IPS DF 19.7 (cell line): ENCODE measurements at regions not wholly inside any gene's neighbourhood (a gene's known extent, or its start where the extent isn't known, plus 50 kb on each side); places are given as distances from the start of the nearest gene placed in this dataset.

Experiments used
- DNase-seq: peaks from one replicate; pipeline ENCODE4 v3.0.0-alpha.2; 2013; ENCODE audit warnings: low read depth, low spot score

DNA sequence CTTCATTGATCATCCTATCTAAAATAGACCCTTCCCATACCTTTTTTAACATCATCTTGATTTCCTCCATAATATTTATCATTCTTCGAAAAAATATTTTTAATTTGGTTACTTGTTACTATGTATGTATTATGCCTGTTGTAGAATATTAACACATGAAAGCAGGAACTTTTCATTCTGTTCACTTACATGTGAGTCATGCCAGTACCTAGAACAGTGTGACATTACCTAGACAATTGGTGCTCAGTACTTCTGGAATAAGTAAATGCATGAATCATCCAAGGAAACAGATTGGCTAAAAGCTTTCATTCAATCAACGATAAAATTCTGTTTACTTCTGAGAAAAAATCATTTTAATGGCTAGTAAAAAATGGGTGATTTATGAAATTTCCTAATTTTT, 76.4 kb downstream of the CXXC4 start:
- no peak for DNase-seq

DNA sequence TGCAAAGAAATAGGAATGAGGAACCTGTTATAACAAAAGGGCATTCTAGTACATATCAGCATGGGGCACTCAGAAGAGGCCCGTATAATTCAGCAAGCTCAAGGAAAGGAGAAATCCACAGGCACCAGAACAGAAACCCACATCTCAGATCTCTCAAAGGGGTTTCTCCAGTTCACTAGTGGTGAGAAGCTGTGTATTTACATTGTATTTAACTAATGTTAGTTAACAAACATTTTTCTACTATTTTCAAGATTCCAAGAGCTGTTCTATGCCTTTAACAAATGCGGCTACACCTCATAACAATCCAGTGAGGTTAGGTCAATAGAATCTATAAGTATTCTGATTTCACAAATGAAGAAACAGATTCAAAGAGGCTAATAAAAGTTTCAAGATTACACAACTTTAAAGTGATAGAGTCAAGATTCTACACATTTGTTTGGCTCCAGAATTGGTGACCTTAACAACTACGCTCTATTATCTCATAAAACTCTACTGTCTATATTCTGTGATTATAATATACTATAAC, 77.3 kb downstream of the CXXC4 start:
- no peak for DNase-seq

DNA sequence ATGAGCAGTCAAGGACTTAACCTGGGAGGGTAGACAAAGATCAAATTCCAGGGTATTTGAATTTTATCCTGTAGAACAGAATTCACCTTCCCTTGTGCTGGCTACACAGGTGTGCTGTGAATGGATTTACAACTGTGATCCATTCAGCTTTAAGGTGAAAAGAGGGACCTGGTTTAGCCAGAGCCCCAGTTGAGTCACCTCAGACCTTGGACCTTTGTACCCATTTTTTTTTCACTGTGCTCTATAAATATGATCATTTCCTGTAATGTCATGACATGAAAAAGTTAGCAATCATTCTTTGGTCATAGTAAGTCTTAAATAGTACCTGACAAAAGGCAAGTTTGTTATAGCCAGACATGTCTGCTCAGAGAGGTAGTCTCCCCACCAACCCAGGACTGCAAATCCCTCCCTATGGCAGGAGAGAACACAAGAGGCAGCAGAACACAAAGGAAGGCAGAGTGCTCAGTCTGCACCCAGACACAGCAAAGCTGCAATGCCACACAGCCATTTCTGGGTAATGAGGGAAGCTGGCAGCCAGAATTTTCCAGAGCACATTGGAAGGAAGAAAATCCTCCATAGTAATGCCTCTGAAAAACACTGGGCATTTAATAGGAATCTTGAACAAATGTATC, 77.9 kb downstream of the CXXC4 start:
- DNase-seq = no peak

DNA sequence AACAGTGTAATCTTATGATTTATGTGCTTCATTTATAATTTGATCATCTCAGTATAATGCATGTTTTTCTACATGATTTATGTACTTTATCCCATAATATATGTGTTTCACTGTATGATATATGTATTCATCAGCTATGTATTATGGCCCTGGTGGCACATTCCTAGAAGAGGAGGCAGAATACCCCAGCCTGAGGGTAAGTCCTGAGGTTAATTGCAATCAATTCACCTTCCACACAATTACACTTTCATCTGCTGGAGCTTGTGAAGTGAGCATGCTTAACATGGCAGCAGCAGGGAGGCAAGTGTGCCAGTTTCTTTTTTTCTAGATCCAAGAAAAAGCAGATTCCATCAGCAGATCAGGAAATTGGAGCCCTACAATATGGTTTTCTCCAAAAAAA, 81.2 kb downstream of the CXXC4 start:
- no peak for DNase-seq

DNA sequence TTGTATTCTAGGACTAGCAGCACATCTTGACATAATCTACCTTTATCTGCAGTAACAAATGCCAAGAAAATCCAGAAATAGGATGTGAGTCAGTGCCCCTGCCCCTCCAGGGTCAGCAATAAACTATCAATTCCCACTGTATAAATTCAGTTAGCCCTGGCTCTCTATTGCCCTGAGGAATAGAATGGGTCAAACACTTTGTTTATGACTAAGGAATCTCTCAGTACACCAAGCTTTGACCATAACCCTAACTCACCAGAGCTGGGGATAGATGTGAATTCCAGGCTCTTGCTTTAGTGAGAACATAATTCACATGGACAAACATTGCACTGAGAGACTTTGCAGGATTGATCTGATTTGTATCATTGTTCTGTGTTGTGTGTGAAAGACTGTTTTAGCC, 82.3 kb downstream of the CXXC4 start:
- DNase-seq = no peak

DNA sequence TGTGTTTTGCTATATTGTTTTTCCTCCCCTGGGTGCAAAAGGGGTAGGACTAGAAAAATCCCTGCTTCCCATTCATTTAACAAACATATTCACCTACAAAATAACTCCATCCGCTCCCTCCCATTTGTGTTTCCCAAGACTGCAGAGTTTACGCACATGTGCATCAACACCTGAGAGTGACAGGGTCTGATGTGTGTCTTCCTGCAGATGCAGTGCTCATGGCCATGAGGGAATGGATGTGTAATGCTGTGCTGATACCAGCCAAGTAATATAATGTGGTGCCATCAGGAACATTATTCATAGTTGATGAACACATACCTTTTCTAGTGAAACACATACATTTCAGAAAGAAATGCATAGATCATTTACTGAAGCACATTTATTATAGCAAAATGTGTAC, 83.2 kb downstream of the CXXC4 start:
- DNase-seq = no peak

DNA sequence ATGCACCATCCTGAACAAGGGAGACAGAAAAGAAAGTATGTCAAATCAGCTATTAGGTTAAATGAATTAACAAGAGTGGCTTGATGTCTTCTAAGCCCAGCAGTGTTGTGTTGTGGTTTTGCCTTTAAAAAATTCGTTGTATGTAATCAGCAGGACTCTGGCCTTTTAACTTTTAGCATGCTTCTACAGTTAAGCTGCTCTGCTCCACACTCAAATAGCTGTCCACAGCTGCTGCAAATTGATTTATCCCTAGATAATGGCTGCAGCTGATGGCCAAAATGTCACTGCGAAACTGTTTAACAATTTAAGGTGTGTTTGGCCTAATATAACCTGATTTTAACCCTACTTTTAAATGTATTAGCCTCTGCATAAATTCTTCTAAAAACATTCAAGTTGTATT, 85.8 kb downstream of the CXXC4 start:
- DNase-seq = no peak

DNA sequence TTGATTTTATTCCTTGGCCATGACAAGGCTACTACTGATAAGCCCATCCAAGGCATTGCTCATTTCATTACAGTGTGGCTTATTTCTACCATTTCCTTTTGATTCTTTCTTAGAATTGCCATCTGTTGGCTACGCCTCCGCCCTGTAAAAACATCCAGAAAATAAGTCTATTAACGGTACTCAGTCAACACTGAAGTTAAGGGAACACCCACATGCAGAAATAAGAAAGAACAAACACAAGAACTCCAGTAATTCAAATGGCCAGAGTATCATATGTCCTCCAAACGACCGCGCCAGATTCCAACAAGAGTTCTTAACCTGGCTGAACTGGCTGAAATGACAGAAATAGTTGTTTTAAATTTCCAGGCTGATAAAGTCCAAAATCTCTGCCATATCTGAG, 90.3 kb downstream of the CXXC4 start:
- no peak for DNase-seq

DNA sequence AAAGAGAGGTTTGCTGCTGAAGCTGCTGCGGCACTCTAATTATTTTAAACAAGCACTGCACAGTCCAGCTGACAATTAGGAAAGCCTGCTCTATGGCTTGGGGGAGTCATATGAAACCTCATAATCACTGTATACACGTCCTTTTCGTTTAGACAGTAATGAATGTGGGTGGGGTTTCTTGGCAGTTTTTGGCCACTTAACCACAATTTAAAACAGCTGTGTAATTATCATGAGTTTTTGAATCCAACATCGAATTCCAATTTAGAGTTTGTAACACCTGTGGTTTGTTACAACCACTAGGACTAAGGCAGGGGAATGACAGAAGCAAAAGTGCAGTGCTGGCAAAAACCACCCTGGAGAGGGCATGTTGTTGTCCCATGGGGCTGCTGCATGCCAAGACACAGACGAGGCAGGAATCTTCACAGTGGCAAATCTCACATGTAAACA, 99.5 kb downstream of the CXXC4 start:
- DNase-seq = no peak

DNA sequence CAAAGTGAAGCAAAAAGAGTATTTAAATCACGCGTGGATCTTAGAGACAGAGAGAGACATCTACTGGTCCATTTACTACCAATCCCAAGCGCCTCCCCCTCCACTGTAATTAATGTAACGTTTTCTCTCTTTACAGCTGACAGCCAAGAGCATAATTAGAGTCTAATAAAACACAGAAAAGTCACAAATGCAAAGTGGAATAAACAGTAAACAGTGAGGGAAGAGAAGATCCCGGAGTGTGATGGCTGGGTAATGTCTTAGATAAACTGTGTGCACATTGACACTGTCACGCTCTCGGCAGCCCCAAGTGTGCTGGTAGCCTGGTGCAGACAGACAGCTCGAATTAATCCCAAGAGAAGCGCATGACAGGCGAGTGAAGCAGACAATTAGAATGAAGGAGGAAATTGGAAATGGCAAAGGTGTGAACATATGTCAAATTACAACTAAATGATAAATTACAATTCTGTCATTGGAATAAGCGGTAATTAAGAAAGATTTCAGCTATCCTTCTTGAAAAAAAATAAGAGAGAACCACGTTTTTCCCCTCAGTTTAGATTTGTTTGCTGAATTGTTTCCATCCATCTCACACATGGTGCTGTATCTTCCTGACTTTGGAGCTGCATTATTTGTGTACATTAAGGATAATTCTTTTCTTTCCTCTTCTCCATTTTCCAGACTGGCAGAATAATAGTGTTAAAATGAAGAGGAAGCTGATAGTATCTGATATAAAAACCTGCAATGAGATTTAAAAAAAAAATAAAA, 100.1 kb downstream of the CXXC4 start:
- DNase-seq = no peak

DNA sequence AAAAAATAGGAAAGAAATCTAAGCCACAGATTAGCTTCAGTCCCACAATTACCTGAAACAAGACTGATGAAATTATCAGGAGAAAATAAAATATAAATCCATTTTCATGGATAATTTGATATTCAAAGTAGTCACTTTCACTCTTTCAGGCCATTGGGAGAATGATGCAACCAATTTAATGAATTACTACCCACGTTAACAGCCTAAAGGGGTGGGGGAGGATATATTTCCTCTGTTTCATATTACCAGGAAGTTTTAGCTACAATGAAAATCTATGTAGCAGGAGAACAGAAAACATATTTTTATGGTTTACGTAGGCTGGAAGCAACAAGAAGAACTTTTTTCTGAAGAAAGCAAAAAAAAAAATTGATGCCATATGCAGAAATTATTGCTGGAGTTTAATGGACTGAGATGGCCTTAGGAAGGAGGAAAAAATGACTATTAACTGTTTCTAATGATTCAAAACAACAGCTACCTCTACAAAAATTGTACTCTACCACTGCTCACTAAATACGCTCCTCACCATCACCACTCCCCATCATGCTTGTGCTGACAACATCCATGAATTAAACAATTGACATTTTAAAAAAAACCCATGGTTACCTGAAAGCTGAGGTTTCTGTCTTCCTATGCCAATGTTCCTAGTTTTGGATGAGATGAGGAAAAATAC, 100.9 kb downstream of the CXXC4 start:
- DNase-seq = no peak

DNA sequence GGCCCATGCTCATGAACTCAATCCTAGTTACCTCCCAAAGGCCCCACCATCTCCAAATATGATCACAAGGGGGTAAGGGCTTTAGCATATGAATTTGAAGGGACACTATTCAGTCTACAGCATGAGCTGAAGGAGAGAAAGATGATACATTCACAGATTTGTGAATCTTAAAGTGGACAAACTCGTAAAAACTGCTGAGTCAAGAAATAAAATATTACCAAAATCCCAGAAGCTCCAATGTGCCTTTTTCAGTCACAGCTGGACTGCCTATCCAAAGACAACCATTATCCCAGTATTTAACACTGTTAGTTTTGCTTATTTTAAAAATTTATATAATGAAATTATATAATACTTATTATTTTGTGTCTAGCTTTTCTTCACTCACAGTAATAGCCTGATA, 109.0 kb downstream of the CXXC4 start:
- no peak for DNase-seq

DNA sequence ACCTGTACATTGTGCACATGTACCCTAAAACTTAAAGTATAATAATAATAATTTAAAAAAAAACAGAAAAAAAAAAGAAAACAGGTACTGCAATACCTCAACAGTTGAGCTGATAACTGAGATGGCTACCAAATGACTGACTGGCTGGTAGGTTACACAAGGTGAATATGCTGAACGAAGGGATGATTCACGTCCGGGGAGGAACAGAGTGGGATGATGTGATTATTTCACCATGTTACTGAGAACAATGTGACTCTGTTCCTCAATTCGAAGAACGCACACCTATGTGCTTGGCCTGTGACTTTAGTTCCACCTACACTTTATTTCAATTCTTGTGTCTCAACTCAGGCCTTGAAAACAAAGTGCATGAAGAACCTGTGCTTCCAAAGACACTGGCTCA, 111.7 kb downstream of the CXXC4 start:
- no peak for DNase-seq

DNA sequence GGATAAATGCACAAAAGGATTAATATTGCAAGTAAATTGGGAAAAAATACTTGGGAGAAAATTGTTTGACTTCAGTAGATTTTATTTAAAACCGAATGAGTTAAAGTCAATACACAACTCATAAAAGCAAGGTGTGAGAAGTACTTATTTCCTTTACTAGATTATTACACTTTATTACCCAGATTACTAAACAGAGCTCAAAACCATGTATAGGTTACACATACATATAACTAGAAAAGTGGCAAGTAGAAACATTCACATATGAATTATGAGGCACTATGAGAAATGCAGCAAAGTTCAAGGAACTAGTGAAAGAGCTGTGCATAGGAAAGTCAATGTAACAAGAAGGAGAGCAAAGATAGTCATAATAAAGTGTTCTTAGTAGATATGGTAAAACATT, 113.0 kb downstream of the CXXC4 start:
- no peak for DNase-seq

DNA sequence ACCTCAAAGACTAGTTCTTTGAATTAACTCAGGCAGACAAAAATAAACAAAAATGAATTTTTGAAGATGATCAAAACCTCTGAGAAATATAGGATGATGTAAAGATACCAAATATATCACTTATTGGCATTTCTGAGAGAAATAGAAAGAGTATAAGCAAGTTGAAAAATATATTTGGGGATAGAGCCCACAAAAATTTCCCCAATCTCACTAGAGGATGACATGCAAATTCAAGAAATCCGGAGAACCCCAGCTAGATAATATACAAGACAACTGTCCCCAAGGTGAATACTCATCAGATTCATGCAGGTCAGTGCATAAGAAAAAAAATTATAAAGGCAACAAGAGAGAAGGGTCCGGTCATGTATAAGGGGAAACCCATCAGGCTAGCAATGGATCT, 129.1 kb downstream of the CXXC4 start:
- DNase-seq = no peak

DNA sequence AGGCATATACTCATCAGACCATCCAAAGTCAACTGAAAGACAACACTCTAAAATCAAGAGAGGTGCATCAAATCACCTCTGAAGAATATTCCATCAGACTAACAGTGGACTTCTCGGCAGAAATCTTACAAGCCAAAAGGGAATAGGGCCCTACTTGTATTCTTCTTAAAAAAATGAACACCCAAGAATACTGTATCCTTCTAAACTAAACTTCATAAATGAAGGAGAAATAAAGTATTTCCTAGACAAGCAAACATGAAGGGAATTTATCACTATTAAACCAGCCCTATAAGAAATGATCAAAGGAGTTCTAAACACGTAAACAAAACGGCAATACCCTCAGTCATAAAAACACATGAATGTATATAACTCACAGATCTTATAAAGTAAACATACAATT, 141.2 kb downstream of the CXXC4 start:
- DNase-seq = no peak

DNA sequence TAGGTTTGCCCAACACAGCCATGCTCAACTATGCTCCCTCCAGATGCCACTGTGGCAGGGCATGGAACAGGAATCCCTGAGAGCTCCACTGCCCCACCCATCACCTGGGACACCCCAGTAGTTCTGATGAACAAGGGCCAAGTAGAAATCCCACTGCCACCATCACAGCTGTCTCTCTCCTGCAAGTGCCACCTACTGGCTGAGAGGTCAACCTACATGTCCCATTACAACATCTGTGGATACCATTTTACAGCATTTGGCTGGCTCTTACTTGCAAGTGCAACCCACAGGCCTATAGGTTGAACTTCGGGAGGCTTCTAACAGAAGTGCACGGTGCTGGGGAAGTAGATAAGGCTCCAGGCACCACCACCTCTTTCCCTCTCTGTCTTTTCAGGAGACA, 142.5 kb downstream of the CXXC4 start:
- DNase-seq = peak; percentile 25

DNA sequence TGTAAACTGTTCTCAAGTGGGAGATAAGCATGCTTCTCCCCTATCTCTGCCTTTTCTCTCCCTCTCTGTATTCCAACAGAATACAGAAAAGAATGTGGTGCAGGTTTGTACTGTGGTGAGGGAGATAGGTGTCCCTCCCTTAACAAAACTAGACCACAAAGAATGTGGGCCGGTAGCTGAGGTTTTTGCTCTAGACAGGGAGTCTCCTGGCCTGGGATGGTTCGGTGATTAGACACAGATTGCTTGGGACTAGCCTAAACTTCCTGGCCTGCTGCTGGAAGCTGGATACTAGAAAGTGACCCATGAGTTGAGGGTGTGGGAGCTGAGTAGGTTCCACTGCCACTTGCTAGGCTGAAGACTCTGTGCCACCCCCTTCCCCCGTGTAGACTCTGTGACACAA, 143.0 kb downstream of the CXXC4 start:
- DNase-seq = no peak

DNA sequence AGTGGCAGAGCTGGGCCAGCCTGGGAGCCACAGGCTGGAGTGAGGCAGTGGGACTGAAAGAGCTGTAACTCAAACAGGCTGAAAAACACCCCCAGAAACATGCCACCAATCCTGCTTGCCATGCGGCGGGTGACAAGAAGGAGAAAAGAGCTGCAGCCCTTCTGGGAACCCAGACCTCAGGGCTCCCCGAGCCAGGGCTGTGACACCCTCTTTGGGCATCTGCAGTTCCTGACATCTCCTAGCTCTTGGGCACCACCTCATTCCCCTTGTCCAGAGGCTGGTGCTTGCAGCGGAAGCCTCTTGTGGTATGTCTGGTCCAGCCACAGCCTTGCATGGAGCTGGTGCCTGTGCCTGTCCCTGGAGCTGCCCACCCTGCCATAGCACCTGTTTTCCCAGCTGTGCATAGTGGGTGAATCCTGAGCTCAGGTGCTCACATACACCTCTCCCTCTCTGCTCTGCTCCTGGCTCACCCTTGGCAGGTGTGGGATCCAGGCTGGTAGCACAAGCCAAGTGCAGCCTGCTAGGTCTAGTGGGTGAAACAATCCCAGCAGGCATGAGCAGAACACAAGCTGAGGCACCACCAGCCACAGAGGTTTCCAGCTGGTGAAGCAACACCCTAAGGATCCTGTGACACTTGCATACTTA, 149.0 kb downstream of the CXXC4 start:
- no peak for DNase-seq

DNA sequence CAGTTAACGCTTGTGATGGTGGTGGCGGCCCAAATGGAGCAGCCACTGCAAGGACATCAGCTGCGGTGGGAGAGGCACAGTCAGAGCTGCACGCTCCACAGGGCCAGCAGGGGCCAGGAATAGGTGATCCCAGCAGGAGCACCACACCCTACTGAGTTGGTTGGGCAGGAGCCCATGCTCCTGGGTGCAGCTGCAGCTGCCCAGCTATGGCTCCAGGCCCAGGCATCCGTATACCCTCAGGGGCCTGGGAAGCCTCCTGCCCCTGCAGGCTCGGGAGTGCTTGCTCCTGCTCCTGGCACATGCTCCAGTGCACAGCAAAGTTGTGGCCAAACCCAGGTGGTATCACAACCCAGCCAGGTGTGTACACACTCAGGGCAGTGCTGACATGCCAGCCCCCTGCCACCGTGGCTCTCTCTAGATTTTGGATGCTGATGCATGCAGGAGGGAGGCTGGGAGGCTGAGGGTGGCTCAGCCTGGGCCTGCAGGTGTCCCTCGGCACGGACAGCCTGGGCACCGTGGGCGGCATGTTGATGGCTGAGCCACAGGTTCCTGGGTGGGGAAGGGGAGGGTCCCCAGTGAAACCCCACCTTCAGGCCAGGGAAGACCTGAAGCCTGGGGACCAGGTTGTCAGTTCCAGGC, 150.2 kb downstream of the CXXC4 start:
- DNase-seq = no peak

DNA sequence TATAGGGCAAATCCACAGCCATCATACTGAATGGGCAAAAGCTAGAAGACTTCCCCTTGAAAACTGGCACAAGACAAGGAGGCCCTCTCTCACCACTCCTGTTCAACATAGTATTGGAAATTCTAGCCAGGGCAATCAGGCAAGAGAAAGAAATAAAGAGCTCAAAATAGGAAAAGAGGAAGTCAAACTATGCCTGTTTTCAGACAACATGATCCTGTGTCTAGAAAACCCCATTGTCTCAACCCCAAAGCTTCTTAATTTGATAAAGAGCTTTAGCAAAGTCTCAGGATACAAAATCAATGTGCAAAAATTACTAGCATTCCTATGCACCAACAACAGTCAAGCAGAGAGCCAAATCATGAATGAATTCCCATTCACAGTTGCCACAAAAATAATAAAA, 160.3 kb downstream of the CXXC4 start:
- no peak for DNase-seq
